Erythroblast (primary cell): ENCODE measurements at regions not wholly inside any gene's neighbourhood (a gene's known extent, or its start where the extent isn't known, plus 50 kb on each side); places are given as distances from the start of the nearest gene placed in this dataset.

ENCODE experiments used
- GATA1 ChIP-seq: IDR thresholded peaks from 2 replicates; pipeline ENCODE4 v1.6.1; 2011; ENCODE audit warnings: low read depth, mild to moderate bottlenecking, control low read depth, low read length, moderate library complexity
- POLR2A ChIP-seq: IDR thresholded peaks from 2 replicates; pipeline ENCODE4 v1.6.1; 2011; ENCODE audit warnings: mild to moderate bottlenecking, low read length

DNA sequence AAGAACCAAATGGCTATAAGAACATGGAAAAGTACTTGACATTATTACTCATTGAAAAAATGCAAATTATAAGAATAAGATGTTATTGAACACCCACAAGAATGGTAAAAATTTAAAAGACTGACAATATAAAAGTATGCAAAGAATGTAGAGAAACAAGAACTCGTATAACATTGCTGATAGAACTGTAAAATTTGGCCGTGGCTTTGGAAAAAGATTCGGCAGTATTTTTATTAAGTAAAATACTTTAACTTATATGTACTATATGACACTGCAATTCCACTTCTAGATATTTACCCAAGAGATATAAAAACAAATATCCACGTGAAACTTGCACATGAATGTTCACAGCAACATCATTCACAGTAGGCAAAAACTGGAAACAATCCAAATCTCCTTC lies 239.2 kb downstream of the TPBG start:
- TF ChIP-seq POLR2A (no peak), GATA1 (no peak)
